ENCODE measurements at regions not wholly inside any gene's neighbourhood (a gene's known extent, or its start where the extent isn't known, plus 50 kb on each side); places are given as distances from the start of the nearest gene placed in this dataset.
A peak's percentile ranks its signal among the peaks of the same experiment; 100 is the strongest.

DNA sequence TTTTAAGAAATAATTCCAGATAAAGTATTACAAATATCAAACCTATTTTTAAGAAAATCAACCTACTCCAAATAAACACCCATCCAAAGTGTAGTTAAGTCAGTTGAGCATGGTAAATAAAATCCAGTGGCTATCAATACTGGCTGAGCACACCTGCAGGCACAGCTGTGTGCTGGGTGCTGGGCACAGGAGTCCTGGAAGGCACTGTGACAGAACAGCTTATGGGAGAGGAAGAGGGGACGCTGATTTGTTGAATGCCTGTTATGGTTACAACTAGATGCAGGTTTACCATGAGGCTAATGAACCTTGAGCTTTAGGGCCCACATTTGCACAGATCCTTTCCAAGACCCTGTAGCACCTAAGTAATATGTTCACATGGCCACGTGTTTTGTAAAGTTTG is 202.7 kb downstream of the MTX2 start:
- no peak for DNase-seq

DNA sequence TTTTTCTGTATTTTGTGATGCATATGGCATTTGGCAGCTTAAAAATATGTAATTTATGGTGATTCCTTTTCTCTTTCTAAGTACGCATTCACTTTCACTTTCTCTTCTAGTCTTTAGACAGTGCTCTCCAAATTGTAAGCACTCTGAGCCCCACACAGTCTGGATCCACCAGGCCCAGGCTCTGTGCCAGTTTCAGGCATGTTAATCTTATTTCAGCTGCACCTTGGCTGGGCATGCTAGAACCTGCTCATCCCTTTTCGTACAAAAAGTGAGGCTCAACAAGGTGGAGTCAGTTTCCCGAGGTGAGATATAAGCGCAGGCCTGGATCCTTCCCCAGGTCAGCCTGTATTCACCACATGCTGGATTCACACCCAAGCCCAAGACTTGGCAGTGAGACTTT is 203.9 kb downstream of the MTX2 start:
- DNase-seq: peak; percentile 71

DNA sequence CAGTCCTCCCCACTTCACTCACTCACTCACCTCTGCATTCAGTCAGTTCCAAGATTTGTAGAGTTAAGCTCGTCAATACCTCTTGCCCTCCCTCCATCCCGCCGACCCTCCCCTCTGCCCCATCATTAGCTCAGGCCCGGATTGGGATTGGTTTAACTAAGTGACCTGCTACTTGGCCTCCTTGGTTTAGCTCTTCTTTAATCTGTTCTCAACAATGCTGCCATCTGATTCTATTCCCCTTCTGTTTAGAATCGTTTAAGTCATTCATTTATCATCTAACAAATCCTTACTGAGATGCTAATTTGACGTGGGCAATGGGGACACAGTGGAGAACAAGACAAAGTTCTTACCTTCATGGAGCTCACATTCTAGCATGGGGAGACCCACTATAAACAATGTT is 204.6 kb downstream of the MTX2 start:
- DNase-seq: no peak

DNA sequence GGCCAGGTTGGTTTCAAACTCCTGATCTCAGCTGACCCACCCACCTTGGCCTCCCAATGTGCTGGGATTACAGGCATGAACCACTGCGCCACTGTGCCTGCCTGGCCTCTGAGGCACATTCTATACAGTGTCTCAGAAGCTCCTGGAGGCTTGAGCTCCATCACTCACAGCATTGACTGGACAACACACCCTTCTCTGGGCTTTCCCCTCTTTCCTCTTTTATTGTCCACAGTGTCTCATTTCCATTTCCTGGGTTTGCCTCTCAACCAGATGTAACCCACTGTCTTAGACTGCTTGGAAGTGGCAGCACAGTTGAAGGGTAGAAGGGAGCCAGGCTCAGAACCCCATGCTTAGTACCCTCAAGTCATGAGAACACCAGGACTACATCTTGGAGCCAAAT is 208.1 kb downstream of the MTX2 start:
- no peak for DNase-seq

DNA sequence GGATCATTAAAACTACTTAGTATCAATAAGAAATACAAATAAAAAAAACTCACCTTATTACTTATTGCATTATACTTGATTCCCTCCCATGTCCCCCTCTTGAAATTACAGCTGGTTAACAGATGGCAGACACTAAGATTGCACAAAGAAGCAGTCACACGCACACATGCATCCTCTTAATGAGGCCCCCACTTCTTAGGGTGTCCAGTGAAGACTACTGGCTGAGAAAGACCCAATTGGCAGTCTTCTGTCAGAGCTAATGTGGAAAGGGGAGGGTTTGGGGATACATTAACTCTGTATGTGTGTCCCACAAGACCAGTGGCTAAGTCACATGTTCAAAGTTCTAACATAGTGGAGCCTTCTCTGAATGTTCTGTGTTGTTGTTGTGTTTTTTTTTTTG is 210.7 kb downstream of the MTX2 start:
- DNase-seq: no peak

DNA sequence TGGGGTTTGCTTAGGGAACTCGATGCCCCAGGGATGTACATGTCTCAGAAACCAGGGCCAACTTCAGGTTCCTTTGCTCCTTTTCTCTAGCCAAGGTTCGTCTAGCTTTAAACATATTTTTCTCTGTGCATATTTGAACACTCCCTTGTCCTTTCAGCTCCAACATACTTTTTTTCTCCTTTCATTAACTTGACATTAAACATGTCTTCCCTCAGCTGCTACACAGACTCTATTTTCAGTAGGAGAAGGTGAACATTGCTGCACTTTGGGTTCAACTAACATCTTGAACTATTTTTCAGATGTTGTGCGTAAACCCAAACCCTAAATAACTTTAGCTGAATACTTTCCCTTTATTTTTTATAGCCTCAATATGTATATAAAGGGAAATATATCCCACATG is 212.9 kb downstream of the MTX2 start:
- DNase-seq: no peak

DNA sequence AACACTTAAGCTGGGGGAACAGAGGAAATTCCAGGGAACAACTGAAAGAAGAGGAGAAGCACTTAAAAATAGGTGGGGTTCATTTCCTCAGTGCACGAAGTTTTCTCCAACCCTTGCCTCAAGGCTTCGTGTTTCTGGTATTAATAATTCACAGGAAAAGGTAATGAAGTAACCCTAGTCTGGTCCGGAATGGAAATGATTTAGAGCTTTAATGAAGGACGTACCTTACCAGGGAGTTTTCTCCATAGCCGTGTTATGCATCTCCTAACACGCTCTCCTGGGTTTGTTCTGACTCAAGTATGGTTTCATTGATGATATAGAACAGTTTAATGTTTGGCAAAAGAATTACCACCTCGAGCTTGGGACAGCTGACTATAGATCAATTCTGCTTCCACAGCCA is 214.2 kb downstream of the MTX2 start:
- DNase-seq: no peak

DNA sequence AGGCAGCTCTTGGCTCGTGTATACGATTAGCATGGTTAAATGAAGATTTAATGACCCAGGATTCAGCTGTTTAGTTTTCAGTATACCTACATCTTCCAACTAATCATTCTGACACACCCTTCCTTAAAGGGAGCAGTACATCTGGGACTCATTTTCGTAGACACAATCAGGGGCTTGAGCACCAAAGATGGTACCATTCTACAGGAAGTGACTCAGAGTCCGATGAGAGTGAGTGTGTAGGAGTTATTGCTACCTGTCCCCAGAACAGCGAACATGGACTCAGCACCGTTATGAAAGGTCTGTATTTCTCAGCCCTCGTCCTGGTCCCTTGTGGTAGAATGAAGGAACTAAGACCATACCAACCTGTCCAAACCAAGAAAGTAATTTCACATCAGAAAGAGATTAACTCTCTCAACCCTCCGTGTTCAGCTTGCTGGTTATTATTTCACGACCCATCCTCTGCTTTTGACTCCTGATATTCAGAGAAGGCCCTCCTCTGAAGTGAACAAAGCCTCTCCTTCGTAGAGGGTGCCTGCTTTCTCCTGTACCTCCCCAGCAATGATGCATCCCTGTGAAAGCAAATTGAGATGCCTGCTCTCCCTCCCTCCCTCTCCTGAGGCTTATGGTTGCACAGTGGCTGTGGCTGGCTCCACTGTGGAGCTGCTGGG is 214.8 kb downstream of the MTX2 start:
- no peak for DNase-seq

DNA sequence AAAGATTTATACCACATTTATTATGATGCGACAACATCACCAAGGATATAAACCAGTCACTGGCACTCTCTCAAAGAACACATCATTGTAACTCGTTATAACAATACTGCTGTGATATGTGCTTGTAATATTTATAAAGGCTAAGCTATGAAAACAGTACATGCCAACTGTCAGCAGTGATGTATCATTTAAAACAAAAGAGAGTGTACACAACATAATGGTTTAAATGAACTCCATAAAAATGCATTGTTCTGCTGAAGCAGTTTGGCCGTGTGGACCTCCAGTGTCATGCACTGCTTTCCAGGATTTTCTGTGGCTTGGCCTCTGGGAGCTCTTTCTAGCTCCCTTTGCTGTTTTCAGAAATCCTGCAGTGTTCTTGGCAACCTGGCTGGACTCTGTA is 215.6 kb downstream of the MTX2 start:
- no peak for DNase-seq

DNA sequence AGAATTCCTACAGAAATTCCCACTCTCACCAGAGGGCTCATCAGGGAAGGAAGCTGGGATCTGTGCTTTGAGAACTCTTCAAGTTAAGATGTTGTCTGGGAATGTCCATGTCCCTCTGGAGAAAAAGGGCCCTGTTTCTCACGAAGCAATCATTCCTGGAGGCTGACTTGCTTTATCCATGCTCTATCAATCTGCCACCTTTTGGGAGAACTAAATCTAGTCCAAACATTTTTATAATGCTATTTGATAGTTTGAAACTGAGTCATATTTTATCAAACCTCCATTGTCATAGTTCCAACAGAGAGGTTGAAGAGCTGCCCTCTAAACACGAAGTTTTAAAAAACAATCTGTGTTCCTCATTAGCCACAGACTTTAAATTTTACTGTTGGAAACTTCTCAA is 219.2 kb downstream of the MTX2 start:
- DNase-seq: no peak

DNA sequence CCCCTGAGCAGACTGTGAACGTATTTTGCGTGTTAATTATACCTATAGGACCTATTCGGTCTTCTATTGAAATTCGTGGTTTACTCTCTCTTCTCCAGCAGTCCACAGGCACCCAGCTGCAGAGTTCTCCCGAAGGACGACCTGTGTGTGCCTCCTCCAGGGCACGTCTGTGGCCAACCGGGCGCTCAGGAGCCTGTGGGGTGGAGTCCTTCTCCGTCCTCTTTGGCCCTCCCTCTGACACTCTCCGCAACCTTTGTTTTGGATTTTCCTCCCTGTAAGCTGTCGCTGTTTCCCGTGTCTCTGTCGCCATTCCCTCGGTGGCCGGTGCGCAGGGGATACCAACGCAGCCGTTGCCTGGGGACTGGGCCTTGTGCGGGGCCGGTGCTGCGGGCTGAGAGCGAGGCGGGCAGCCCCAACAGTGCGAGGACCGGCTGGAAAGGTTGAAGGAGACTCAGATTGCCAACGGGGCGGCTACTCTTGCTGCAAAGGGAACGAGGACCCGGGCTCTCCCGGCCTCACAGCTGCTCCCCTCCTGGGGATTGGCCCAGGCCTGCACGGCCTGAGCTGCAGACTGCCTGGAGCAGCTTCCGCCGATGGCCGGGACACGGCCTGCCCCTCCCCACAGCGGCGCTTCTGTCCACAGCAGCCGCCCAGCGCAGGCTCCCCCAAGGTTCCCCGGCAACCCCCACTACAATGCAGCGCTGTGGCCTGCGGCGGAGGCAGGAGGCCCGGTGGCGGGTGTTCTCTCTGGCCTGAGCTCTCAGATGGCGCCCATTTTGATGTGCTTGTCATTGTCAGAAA is 221.0 kb downstream of the MTX2 start:
- DNase-seq: no peak

DNA sequence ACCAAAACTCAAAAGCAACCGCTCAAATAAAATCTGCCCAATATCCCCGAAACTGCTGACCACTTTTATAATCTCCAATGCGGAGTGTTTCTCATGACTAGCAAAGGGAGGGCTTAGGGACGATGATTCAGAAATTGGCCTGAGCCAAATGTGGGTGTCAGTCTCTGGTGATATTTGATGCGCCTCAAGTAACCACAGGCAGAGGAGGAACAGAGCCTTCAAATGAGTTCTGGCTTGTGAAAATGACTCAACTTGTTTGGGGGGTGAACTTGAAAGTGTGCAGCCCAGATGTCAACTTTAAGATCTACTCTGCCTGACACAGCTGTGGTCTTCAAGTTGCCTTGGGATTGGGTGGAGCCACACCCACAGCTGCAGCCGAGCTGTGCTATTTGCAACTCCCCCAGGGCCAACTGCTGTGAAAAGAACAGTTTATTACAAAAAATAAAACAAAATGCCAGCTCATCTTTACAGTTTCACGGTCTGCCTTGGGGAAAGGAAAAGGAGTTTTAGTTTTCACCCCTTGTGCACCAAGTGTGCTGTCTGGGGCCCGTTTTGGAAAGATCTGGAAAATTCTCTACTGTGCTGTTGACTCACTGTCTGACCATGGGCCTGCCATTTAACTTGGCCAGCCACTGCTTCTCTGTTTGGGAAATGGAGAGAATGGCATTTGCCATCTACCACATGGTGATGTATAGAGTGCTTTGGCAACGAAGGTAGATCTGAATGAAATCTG is 222.1 kb downstream of the MTX2 start:
- DNase-seq: no peak

DNA sequence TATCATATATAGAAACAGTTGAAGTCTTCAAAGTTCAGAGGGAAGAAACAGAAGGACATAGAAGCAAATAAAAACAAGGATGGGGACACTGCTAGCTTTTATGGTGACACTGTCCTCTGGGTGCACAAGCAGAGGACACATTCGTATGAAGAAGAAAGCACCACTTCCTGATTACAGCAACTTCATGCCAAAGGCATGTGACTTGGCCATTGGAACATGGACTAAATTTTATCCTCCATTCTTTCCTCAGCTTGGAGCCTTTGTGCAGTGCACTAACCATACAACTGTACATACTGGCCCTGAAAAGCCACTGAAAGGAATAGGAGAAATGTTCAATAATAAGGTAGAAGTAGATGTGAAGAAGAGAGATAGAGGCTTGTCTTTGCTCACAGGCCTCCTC is 223.3 kb downstream of the MTX2 start:
- no peak for DNase-seq

DNA sequence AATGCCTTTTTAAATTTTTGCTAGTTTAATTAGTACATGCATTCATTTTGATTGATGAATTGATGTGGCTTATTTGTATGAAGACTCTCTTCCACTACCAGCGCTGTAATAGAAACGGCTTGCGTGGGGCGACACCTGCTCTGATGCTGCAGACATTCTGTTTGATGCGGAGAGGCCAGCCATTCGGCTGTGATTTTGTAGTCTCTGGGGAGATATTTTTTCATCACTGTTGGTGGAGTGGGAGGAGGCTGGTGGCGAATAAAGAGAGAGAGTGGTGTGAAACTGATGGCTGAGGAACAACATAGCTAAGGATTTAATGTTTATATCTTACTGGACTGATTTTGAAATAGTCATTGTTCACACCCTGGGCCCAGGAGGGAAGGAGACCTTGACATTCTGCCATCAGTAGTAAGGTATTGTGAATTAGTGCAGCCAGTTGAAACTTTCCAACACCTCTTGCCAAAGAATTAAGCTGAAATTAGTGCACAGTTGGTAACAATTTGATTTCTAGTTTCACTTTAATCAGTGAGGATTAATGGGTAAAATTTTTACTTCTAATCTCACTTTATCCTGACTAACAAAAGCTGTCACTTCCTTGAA is 224.1 kb downstream of the MTX2 start:
- peak; percentile 55 for DNase-seq

DNA sequence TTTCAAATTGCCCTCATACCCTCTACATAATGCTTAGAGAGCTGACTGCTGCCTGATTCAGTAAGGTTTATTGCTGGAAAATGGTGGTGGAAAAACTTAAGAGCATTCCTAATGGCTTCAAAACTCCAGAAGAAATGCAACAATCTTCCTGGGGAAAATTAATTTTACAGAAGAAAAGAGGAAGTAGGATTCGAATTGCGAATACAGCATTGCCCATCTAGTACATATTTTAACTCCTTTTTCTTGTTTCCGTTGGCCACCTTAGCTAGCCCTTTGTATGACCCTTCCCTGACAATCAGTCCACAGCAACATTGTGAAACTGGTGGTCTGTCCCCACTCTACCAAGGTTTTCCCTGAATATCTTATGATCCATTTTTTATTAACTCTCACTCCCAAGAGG is 224.7 kb downstream of the MTX2 start:
- no peak for DNase-seq

DNA sequence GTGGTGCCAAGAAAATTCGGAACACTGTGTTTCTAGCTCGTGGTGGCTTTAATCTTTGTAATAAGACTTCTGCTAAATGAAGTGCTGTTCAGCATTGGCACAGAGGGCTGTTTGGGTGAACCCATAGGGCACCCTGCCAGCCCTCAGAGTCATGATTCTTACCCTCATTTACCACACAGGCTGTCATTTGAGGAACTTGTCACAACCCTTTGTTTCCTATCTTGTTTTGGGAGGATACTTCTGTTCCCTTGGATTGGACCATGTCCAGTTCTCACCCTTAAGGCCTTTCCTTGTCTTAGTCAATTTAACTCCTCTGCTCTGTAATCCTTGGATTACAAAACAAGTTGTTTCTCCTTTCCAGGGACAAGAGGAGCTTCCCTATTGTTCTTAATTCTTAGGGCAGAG is 225.7 kb downstream of the MTX2 start:
- DNase-seq: peak; percentile 23

DNA sequence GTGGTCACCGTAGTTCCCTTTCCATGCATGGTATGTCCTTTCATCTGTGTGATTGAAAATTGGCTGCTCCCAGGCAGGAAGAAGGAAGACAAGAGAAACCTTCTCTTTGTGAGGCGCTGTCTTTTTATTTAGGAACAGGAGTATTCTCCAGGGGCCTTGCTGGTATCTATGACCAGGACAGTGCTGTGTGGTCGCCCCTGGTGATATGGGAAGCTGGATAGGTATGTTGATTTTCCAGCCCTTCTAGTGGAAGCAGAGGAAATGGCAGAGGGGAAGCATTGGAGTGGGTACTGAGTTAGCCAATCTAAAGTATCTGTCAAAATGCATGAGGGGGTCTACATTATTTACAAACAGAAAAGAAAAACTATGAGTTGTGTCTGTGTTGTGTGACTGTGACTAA is 226.6 kb downstream of the MTX2 start:
- DNase-seq: no peak

DNA sequence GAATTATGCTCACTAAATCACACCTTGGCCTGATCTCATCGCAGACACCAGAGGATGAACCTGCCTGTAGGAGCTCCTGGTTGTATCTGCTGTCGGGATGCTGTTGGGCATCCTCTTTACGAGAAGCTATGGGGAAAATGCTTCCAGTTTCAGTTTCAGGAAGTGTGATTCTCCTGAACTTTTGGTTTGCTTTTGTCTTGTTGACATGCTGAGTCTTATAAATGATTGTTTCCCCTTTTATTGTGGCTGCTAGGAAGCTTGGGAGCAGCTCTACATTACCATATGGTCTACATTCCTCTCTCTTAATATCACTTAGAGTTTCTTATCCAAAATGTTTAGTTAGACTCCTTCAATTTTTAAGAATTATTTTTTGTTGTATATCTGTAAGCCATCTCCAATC is 227.5 kb downstream of the MTX2 start:
- no peak for DNase-seq

DNA sequence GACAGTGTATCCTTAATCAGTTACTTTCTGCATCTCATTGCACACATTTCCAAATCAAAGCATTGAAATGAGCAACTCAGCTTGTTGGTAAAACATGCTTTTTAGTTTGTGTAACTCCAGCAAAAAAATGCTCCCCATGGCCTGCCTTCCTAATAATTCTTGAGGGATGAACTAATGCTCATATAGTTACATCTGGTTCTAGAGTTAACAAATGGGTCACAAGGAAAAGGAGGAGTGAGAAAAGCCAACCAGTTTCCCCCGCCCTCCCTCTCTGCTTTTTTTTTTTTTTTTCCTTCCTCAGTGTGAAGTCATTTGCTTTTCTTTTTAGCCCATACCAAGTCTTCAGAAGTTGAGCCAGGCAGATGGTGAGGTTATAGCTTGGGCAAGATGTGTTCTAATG is 231.7 kb downstream of the MTX2 start:
- no peak for DNase-seq

DNA sequence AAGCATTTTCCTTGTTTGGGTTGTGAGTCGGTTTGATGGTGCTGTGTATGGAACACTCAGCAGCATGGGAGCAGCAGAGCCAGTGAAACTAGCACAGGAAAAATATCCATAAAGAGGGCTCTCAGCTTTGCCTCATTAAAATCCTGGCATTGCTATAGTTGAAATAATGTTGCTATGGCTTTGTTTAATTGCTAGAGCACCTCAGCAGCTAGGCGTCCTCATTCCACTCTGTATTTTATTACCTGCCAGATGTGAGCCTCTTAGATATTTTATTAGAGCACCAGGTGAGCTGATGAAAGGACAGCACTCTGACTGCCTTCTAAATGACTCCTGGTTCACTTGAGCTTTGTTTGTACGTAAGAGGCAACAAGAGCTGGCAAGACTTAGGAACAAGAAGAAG is 232.4 kb downstream of the MTX2 start:
- DNase-seq: no peak

DNA sequence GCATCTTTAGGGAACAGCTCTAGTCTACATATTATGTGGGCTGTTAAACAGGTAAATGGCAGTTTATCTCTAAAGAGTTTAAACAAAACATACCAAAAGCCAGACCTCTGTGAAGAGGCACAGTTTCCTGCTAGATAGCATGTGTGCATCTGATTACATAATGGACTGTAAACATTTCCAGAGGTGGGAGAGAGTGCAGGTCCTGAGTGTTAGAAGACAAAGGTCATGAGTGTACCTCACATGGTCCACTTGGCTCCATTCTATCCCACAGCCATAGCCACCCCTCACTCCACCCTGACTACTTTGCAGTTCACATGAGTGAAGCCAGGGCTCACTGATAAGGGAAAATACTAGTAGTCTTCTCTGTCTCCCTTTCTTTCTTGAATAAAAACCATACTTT is 233.4 kb downstream of the MTX2 start:
- DNase-seq: no peak

DNA sequence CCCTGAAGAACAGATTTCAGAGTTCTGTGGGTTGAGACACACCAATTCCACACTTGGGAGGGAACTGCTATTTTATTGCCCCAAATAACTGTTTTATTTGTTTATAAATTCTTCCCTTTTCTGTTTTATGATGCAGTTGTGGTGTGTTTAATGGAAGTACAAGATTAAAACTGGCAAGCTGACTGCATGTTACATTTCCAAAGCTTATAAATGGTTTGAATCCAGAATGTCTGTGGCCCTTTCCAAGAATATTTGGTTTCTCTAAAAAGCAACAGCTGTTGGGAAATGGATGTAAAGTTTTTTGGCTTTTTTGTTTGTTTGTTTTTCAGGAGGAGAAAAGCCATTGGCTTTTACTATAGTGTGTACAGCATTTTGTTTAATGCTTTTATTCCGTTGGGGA is 234.5 kb downstream of the MTX2 start:
- DNase-seq: no peak

DNA sequence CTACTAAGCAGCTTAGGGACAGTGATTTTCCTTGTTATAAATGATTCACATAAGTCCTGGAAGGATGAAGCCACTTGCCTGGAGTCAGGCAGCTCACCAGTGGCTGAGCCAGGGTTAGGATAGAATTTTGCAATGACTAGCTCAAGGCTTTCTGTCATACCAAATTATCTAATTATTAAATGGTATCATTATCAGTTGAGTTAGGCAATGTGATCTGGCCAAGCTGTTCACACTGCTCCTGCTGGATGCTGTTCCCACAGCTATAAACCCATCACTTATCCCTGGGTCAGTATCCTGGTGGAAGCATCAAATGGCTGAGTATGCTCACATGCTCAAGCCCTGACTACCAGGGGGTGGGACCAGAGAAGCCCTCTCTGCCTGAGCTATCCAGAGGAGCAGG is 235.2 kb downstream of the MTX2 start:
- no peak for DNase-seq

DNA sequence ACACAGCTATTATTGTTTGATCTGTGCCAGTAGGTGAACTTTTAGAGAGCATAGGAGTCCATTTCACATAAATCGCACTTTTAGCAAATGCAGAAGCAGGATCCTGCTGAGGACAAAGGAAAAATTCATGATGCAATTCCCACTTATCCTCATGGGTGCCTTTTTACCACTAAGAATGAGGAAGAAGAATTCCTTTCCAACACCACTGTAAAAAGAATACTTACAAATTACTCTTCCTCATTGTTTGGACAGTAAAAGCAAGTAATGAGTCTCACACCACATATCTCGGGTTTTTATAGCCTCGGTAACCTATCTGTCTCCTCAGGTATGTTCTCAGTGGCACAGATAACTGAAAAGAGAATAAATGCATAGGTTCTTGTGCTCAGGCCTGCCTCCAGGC is 238.5 kb downstream of the MTX2 start:
- no peak for DNase-seq
